Fibroblast of pulmonary artery (primary cell): ENCODE measurements at regions not wholly inside any gene's neighbourhood (a gene's known extent, or its start where the extent isn't known, plus 50 kb on each side); places are given as distances from the start of the nearest gene placed in this dataset.

ENCODE experiments used
- DNase-seq: peaks from one replicate; pipeline ENCODE4 v3.0.0-alpha.2; 2010; ENCODE audit warnings: low read depth
- H3K4me3 ChIP-seq: replicated peaks from 2 replicates; pipeline ENCODE4 v1.5.1; 2011; ENCODE audit warnings: low read depth, mild to moderate bottlenecking, control low read depth, low read length, moderate library complexity
- CTCF ChIP-seq: IDR thresholded peaks from 2 replicates; pipeline ENCODE4 v1.5.1; 2011; ENCODE audit warnings: mild to moderate bottlenecking, control low read depth, low read length, inconsistent platforms; ENCODE audit errors: missing control alignments

GRCh38 chr17:68790492-68790891 is 164.7 kb downstream of the ABCA8 start:
- no peak for TF ChIP-seq CTCF
- DNase-seq: no peak
- no peak overlapping the region for H3K4me3 ChIP-seq

GRCh38 chr17:68789203-68789962 is 165.8 kb downstream of the ABCA8 start:
- TF ChIP-seq CTCF: no peak
- H3K4me3 ChIP-seq: no peak overlapping the region
- no peak for DNase-seq

- no peak overlapping the region for H3K4me3 ChIP-seq
- DNase-seq: no peak
- TF ChIP-seq CTCF: no peak
Observed at GRCh38 chr17:68785565-68786486, 169.4 kb downstream of the ABCA8 start.

- TF ChIP-seq CTCF: no peak
- no peak for DNase-seq
Observed at GRCh38 chr17:68784431-68784830, 170.8 kb downstream of the ABCA8 start.

GRCh38 chr17:68783861-68784260 is 171.3 kb downstream of the ABCA8 start:
- no peak for DNase-seq
- H3K4me3 ChIP-seq: no peak overlapping the region
- TF ChIP-seq CTCF: no peak

More at GRCh38 chr17:68784431-68784830, 170.8 kb downstream of the ABCA8 start:
- H3K4me3 ChIP-seq: no peak overlapping the region

GRCh38 chr17:68782789-68783188 is 172.4 kb downstream of the ABCA8 start:
- no peak overlapping the region for H3K4me3 ChIP-seq
- DNase-seq: no peak
- TF ChIP-seq CTCF: no peak
